ENCODE measurements at regions not wholly inside any gene's neighbourhood (a gene's known extent, or its start where the extent isn't known, plus 50 kb on each side); places are given as distances from the start of the nearest gene placed in this dataset.

GRCh38 chr1:65039508-65039907 lies 73.2 kb upstream of the JAK1 start:
- TF ChIP-seq POLR2A (IDR thresholded peaks at IDR 0.05) (no peak), POLR2AphosphoS5 (IDR thresholded peaks at IDR 0.05) (no peak), EP300 (IDR thresholded peaks at IDR 0.05) (no peak)
- TF ChIP-seq, protein P1, sequence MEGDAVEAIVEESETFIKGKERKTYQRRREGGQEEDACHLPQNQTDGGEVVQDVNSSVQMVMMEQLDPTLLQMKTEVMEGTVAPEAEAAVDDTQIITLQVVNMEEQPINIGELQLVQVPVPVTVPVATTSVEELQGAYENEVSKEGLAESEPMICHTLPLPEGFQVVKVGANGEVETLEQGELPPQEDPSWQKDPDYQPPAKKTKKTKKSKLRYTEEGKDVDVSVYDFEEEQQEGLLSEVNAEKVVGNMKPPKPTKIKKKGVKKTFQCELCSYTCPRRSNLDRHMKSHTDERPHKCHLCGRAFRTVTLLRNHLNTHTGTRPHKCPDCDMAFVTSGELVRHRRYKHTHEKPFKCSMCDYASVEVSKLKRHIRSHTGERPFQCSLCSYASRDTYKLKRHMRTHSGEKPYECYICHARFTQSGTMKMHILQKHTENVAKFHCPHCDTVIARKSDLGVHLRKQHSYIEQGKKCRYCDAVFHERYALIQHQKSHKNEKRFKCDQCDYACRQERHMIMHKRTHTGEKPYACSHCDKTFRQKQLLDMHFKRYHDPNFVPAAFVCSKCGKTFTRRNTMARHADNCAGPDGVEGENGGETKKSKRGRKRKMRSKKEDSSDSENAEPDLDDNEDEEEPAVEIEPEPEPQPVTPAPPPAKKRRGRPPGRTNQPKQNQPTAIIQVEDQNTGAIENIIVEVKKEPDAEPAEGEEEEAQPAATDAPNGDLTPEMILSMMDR (IDR thresholded peaks at IDR 0.05), result no peak
- H3K4me1 ChIP-seq, result peaks cover 0 to 13% (median 6%) of the 10 kb centered on the region in 4 donors
- no peaks in the 10 kb centered on the region for H3K9me3 ChIP-seq
- no peak overlapping the region for H3K27ac ChIP-seq
- WGBS, 2 donors, result 65 to 98% methylated on average over 2 of the region's 2 CpGs
- H3K27me3 ChIP-seq, result no peaks in the 10 kb centered on the region
- peaks cover 0 to 24% (median 0%) of the 10 kb centered on the region in 4 donors for H3K36me3 ChIP-seq
- H3K4me3 ChIP-seq, result no peak overlapping the region
- intact Hi-C loops (cut with DNase I), result no loop called here
- DNase-seq, result no peak

DNA sequence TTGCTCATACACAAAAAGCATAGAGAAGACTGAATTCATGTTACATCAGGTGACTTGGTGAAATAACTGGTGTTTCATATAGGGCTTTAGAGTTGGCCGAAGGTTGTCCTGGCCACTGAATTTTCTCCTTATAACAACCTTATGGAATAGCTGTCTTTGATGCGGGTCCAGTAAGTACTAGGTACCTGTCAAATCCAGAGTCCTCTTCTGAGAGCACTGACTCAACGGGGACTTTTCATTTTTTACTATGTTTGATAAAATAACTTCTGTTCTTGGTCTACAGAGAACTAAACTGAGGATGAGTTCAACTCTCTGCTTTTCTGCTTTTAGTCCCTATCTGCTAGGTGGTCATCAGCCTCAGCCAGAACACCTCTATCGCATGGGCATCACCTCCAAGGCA lies 76.1 kb upstream of the JAK1 start:
- 92% methylated on average over 4 of the region's 4 CpGs for WGBS, 2 donors

GRCh38 chr1:65044411-65044810 lies 78.1 kb upstream of the JAK1 start:
- no peak for TF ChIP-seq POLR2AphosphoS5 (IDR thresholded peaks at IDR 0.05)
- TF ChIP-seq EP300 (IDR thresholded peaks at IDR 0.05), result no peak
- Histone ChIP-seq H3K27me3 (no peaks in the 10 kb centered on the region), H3K9me3 (no peaks in the 10 kb centered on the region), H3K4me1 (peaks cover 0 to 30% (median 21%) of the 10 kb centered on the region in 4 donors), H3K27ac (no peak overlapping the region), H3K36me3 (no peaks in the 10 kb centered on the region), H3K4me3 (no peak overlapping the region)
- no peak for DNase-seq
- intact Hi-C loops (cut with DNase I), result no loop called here
- WGBS, 2 donors, result 89 to 92% methylated on average over 5 of the region's 5 CpGs

More for the DNA sequence above, 76.1 kb upstream of the JAK1 start:
- no peaks in the 10 kb centered on the region for H3K27me3 ChIP-seq
- H3K4me1 ChIP-seq, result peaks cover 0 to 15% (median 10%) of the 10 kb centered on the region in 4 donors
- no peaks in the 10 kb centered on the region for H3K36me3 ChIP-seq
- H3K27ac ChIP-seq, result no peak overlapping the region
- H3K4me3 ChIP-seq, result no peak overlapping the region
- no peak for DNase-seq
- TF ChIP-seq EP300 (IDR thresholded peaks at IDR 0.05), result no peak
- TF ChIP-seq, protein P1 (IDR thresholded peaks at IDR 0.05), result no peak
- TF ChIP-seq POLR2A (IDR thresholded peaks at IDR 0.05), result no peak
- TF ChIP-seq POLR2AphosphoS5 (IDR thresholded peaks at IDR 0.05), result no peak
- intact Hi-C loops (cut with DNase I), result no loop called here
- H3K9me3 ChIP-seq, result no peaks in the 10 kb centered on the region

- WGBS, 2 donors, result 91 to 97% methylated on average over 4 of the region's 4 CpGs
- Histone ChIP-seq H3K4me3 (no peak overlapping the region), H3K4me1 (peaks cover 0 to 30% (median 21%) of the 10 kb centered on the region in 4 donors), H3K36me3 (no peaks in the 10 kb centered on the region), H3K27ac (no peak overlapping the region), H3K9me3 (no peaks in the 10 kb centered on the region), H3K27me3 (no peaks in the 10 kb centered on the region)
- no peak for DNase-seq
- TF ChIP-seq EP300 (IDR thresholded peaks at IDR 0.05) (no peak), POLR2AphosphoS5 (IDR thresholded peaks at IDR 0.05) (no peak), POLR2A (IDR thresholded peaks at IDR 0.05) (no peak)
- TF ChIP-seq, protein P1 (IDR thresholded peaks at IDR 0.05), result no peak
- intact Hi-C loops (cut with DNase I), result no loop called here
Measured at GRCh38 chr1:65045022-65045817, 78.9 kb upstream of the JAK1 start.

GRCh38 chr1:65048335-65048734 lies 82.0 kb upstream of the JAK1 start:
- peaks cover 0 to 24% (median 12%) of the 10 kb centered on the region in 4 donors for H3K4me1 ChIP-seq
- no peaks in the 10 kb centered on the region for H3K9me3 ChIP-seq
- WGBS, 2 donors, result 54 to 71% methylated on average over 6 of the region's 6 CpGs
- TF ChIP-seq POLR2A (IDR thresholded peaks at IDR 0.05) (no peak), POLR2AphosphoS5 (IDR thresholded peaks at IDR 0.05) (no peak), EP300 (IDR thresholded peaks at IDR 0.05) (no peak)
- TF ChIP-seq, protein P1 (IDR thresholded peaks at IDR 0.05), result no peak
- H3K36me3 ChIP-seq, result peaks cover 0 to 3% (median 0%) of the 10 kb centered on the region in 4 donors
- no peak overlapping the region for H3K4me3 ChIP-seq
- H3K27me3 ChIP-seq, result no peaks in the 10 kb centered on the region
- no peak for DNase-seq
- intact Hi-C loops (cut with DNase I), result no loop called here
- peak overlapping the region in 1 of 4 donors; percentile 16 for H3K27ac ChIP-seq

All from sigmoid colon (tissue), 6 donors.